HepG2 (cell line): ENCODE measurements at regions not wholly inside any gene's neighbourhood (a gene's known extent, or its start where the extent isn't known, plus 50 kb on each side); places are given as distances from the start of the nearest gene placed in this dataset.

Experiments used
- ATAC-seq: fragments of 200-7000 bp; cut with Tn5 transposase; 3 replicates; pipeline ENCODE4 v1.9.1; 2020; ENCODE audit warnings: mild to moderate bottlenecking, moderate library complexity
- BruUV-seq: library from RNA; stranded (reverse); fragments of 400-500 nt; replicated peaks from 2 replicates; lab custom pipeline; 2021; lab: Mats Ljungman, UMichigan
- CTCF ChIA-PET: fragments of 300-600 bp; formaldehyde crosslinking; extraction: SDS; loops from one replicate; lab custom pipeline; 2021; ENCODE audit warnings: low total read pairs, inconsistent platforms, low intra/inter-chr PET ratio; lab: Yijun Ruan, JAX
- POLR2A ChIA-PET: fragments of 350-600 bp; sonication (Branson Sonifier 250); formaldehyde crosslinking; loops from one replicate; lab custom pipeline; 2020; ENCODE audit warnings: antibody characterized with exemption, inconsistent platforms; lab: Yijun Ruan, JAX
- DNase-seq: peaks from one replicate; pipeline ENCODE4 v3.0.0-alpha.2; 2015; ENCODE audit warnings: low spot score
- FAIRE-seq: peaks from 3 replicates; lab custom pipeline; 2011; peaks lifted over from hg19 to GRCh38; lab: Jason Lieb, UNC
- H2AFZ ChIP-seq: one replicate; pipeline ENCODE4 v1.6.1; 2011; ENCODE audit warnings: low read length, inconsistent platforms
- H3K27ac ChIP-seq: fragments of 300-600 bp; 3 replicates; pipeline ENCODE4 v1.8.0; 2011; ENCODE audit warnings: mixed run types, mild to moderate bottlenecking, mixed read lengths, low read length, inconsistent platforms; ENCODE audit not compliant: insufficient read depth; ENCODE audit errors: extremely low read length
- H3K27me3 ChIP-seq, 2 experiments: fragments of 200-600 bp in 1 of 2; 2 replicates in 1 of 2; 3 replicates in 1 of 2; pipeline versions ENCODE4 v1.6.0 to v1.8.0; 2011; ENCODE audit warnings: low read length in 2 of 2, mild to moderate bottlenecking in 2 of 2, moderate library complexity in 2 of 2, inconsistent platforms in 1 of 2; ENCODE audit not compliant: insufficient read depth in 2 of 2, control insufficient read depth in 1 of 2
- H3K36me3 ChIP-seq, 2 experiments: fragments of 200-600 bp in 1 of 2; replicated peaks in 1 of 2; 2 replicates in 1 of 2; 3 replicates in 1 of 2; pipeline versions ENCODE4 v1.5.1 to v1.8.0; 2011; ENCODE audit warnings: low read length in 2 of 2, inconsistent platforms in 1 of 2; ENCODE audit not compliant: insufficient read depth in 2 of 2, control insufficient read depth in 1 of 2
- H3K4me1 ChIP-seq: 2 replicates; pipeline ENCODE4 v1.5.1; 2012; ENCODE audit warnings: low read length, inconsistent platforms; ENCODE audit not compliant: insufficient read depth
- H3K4me2 ChIP-seq: 2 replicates; pipeline ENCODE4 v1.6.0; 2011; ENCODE audit warnings: low read depth, low read length, inconsistent platforms
- H3K4me3 ChIP-seq, 3 experiments: fragments of 200-600 bp in 1 of 3; sonication (generic), shearing (Covaris generic) in 1 of 3; replicated peaks in 1 of 3; 2 replicates each; pipeline ENCODE4 v1.5.1; 2011 to 2016; ENCODE audit warnings: low read length in 3 of 3, inconsistent platforms in 2 of 3, low read depth in 2 of 3, mild to moderate bottlenecking in 2 of 3, control low read depth in 1 of 3, mixed read lengths in 1 of 3; ENCODE audit not compliant: insufficient read depth in 1 of 3
- H3K79me2 ChIP-seq: one replicate; pipeline ENCODE4 v1.6.1; 2011; ENCODE audit warnings: low read length, inconsistent platforms; ENCODE audit not compliant: insufficient read depth
- H3K9ac ChIP-seq: 2 replicates; pipeline ENCODE4 v1.6.0; 2011; ENCODE audit warnings: mild to moderate bottlenecking, low read depth, low read length, inconsistent platforms; ENCODE audit not compliant: insufficient read depth
- H3K9me3 ChIP-seq: 2 replicates; pipeline ENCODE4 v1.5.1; 2012; ENCODE audit warnings: mild to moderate bottlenecking, low read length
- H4K20me1 ChIP-seq: 2 replicates; pipeline ENCODE4 v1.6.0; 2011; ENCODE audit warnings: inconsistent platforms, mild to moderate bottlenecking, low read length, moderate library complexity; ENCODE audit not compliant: insufficient read depth
- HNF1A ChIP-seq, 2 experiments: sonication (generic) in 1 of 2; formaldehyde crosslinking in 1 of 2; IDR thresholded peaks; 2 replicates each; pipeline versions ENCODE4 v1.4.0 to v1.6.1; 2016 to 2020; ENCODE audit warnings: borderline replicate concordance in 1 of 2, low read depth in 1 of 2, mild to moderate bottlenecking in 1 of 2, missing genetic modification reagents in 1 of 2
- IKZF1 ChIP-seq: fragments of 450-650 bp; IDR thresholded peaks from 2 replicates; pipeline ENCODE4 v1.7.1; 2016
- MEF2D ChIP-seq: sonication (generic); formaldehyde crosslinking; IDR thresholded peaks from 2 replicates; pipeline ENCODE4 v1.5.1; 2020; ENCODE audit warnings: mild to moderate bottlenecking, missing genetic modification reagents
- PAXIP1 ChIP-seq: sonication (generic); formaldehyde crosslinking; conservative IDR thresholded peaks from 2 replicates; pipeline ENCODE4 v1.4.0; 2020; ENCODE audit warnings: mild to moderate bottlenecking, missing genetic modification reagents, moderate library complexity
- REST ChIP-seq, 2 experiments: IDR thresholded peaks; 2 replicates each; pipeline ENCODE4 v1.6.1; 2011 to 2012; ENCODE audit warnings: low read length in 2 of 2, borderline replicate concordance in 1 of 2, low read depth in 1 of 2, mild to moderate bottlenecking in 1 of 2, moderate library complexity in 1 of 2
- ZNF275 ChIP-seq: sonication (generic); formaldehyde crosslinking; IDR thresholded peaks from 2 replicates; pipeline ENCODE4 v1.8.0; 2022; ENCODE audit warnings: missing genetic modification reagents, mild to moderate bottlenecking, inconsistent platforms, borderline replicate concordance
- WGBS: methylation state at CpG from one replicate; pipeline ENCODE4 v1.1.6; 2017; ENCODE audit warnings: low lambda C conversion rate; 5-methylcytosine and 5-hydroxymethylcytosine counted together
- in situ Hi-C: cut with HindIII; loops from 2 replicates; pipeline ENCODE4 v1.10.0; 2017; ENCODE audit warnings: low pct_unique_long_range_greater_than_20kb; ENCODE audit not compliant: extremely low pct_ligation_motif_present
- intact Hi-C: fragments of 100-400 bp; cut with micrococcal nuclease; formaldehyde crosslinking; loops from one replicate; pipeline ENCODE4 v1.10.0; 2022; ENCODE audit not compliant: unreplicated experiment

GRCh38 chr11:24233041-24233440, 263.8 kb upstream of the LUZP2 start:
- Histone ChIP-seq H3K27me3 (no peaks in the 10 kb centered on the region), H3K9me3 (no peaks in the 10 kb centered on the region), H3K4me2 (no peak overlapping the region), H3K27ac (no peak overlapping the region), H2AFZ (no peak overlapping the region), H4K20me1 (no peaks in the 10 kb centered on the region), H3K36me3 (no peaks in the 10 kb centered on the region), H3K79me2 (no peaks in the 10 kb centered on the region), H3K9ac (no peak overlapping the region), H3K4me1 (no peaks in the 10 kb centered on the region), H3K4me3 (no peak overlapping the region)
- CTCF ChIA-PET = no interaction called here
- intact Hi-C loops = no loop called here
- ATAC-seq (no peak), DNase-seq (no peak), FAIRE-seq (no peak)
- POLR2A ChIA-PET = no interaction called here
- BruUV-seq = no TSS peak
- WGBS = 6% methylated on average over 1 of the region's 1 CpG
- TF ChIP-seq REST (IDR thresholded peaks at IDR 0.05; ENCODE audit: borderline replicate concordance in 1 of 2, low read depth in 1 of 2, low read length in 2 of 2) = no peak
- no peak for TF ChIP-seq ZNF275 (CRISPR knock-in tag)
- no peak for TF ChIP-seq IKZF1
- TF ChIP-seq PAXIP1 = no peak
- no peak for TF ChIP-seq HNF1A (IDR thresholded peaks at IDR 0.05; ENCODE audit: low read depth)
- no peak for TF ChIP-seq HNF1A (CRISPR knock-in tag; IDR thresholded peaks at IDR 0.05; ENCODE audit: borderline replicate concordance)
- TF ChIP-seq MEF2D (CRISPR knock-in tag) = no peak
- in situ Hi-C loops = no loop called here
